ENCODE measurements at regions not wholly inside any gene's neighbourhood (a gene's known extent, or its start where the extent isn't known, plus 50 kb on each side); places are given as distances from the start of the nearest gene placed in this dataset.

DNA sequence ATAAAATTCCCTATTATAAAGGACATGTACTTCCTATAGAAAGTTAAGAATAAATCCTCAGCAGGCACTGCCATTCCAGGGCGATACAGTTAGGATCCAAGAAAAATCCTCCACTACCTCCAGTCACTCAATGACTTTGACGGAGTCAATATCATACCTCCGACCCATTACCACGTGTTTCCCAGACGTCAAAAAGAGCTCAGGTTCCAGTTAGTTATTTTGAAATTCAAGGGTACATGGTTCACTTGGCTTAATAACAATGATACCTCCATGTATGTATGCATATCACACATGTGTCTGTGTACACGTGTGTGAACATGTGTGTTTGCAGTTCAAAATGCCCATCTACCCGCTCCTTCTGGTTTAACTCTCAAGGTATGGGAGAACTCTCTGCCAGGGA is 189.2 kb downstream of the SHANK2 start:
- H3K4me3 ChIP-seq = no peak overlapping the region
- H3K36me3 ChIP-seq = no peaks in the 10 kb centered on the region
- no peaks in the 10 kb centered on the region for H3K4me1 ChIP-seq
- no peak for DNase-seq
- no peak overlapping the region for H3K27ac ChIP-seq
- H3K27me3 ChIP-seq = no peaks in the 10 kb centered on the region
- TF ChIP-seq, protein P1, sequence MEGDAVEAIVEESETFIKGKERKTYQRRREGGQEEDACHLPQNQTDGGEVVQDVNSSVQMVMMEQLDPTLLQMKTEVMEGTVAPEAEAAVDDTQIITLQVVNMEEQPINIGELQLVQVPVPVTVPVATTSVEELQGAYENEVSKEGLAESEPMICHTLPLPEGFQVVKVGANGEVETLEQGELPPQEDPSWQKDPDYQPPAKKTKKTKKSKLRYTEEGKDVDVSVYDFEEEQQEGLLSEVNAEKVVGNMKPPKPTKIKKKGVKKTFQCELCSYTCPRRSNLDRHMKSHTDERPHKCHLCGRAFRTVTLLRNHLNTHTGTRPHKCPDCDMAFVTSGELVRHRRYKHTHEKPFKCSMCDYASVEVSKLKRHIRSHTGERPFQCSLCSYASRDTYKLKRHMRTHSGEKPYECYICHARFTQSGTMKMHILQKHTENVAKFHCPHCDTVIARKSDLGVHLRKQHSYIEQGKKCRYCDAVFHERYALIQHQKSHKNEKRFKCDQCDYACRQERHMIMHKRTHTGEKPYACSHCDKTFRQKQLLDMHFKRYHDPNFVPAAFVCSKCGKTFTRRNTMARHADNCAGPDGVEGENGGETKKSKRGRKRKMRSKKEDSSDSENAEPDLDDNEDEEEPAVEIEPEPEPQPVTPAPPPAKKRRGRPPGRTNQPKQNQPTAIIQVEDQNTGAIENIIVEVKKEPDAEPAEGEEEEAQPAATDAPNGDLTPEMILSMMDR (IDR thresholded peaks at IDR 0.05) = no peak
- TF ChIP-seq POLR2A (IDR thresholded peaks at IDR 0.05) = no peak
- no peaks in the 10 kb centered on the region for H3K9me3 ChIP-seq

DNA sequence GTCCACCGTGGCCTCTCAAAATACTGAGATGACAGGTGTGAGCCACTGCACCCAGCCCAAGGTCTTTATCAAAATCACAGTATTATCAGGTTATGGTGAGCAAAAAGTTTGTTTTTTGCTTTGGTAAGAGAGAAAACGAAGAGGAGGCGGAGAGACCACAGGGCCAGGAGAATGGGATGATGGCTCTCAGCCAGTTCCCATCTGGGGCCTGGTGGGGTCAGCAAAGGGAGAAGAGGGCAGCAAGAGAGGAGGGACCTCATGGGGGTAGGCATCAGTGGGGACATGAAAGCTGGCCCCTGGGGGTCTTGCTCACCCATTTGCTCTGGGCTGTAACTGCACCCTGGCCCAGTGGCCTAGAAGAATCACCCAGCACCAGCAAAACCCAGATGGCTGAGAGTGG is 190.2 kb downstream of the SHANK2 start:
- Histone ChIP-seq H3K4me3 (no peak overlapping the region), H3K9me3 (no peaks in the 10 kb centered on the region), H3K27me3 (no peaks in the 10 kb centered on the region), H3K36me3 (no peaks in the 10 kb centered on the region), H3K27ac (no peak overlapping the region), H3K4me1 (no peaks in the 10 kb centered on the region)
- no peak for TF ChIP-seq POLR2A (IDR thresholded peaks at IDR 0.05)
- TF ChIP-seq, protein P1 (IDR thresholded peaks at IDR 0.05) = no peak
- DNase-seq = no peak

DNA sequence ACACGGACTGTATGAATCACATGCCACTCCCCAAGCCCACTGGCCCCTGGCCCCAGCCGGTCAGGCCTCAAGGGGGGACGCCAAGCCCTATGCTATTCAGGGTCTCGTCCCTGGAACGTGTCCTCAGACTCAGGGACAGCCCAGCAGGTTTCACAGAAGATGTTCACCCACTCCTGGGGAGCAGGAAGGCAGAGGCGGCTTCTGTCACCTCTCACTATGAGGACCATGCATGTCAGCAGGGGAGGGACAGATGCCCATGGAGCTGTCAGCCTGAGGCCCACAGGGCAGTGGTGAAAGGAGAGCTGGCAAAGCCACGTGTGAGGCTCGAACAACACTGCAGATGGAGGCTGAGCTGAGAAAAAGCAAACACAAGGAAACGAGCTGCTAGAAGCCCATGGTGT is 192.0 kb downstream of the SHANK2 start:
- H3K27me3 ChIP-seq = no peaks in the 10 kb centered on the region
- no peaks in the 10 kb centered on the region for H3K4me1 ChIP-seq
- H3K9me3 ChIP-seq = no peaks in the 10 kb centered on the region
- no peak overlapping the region for H3K27ac ChIP-seq
- H3K36me3 ChIP-seq = no peaks in the 10 kb centered on the region
- no peak for DNase-seq
- TF ChIP-seq POLR2A (IDR thresholded peaks at IDR 0.05) = no peak
- TF ChIP-seq, protein P1 (IDR thresholded peaks at IDR 0.05) = no peak
- H3K4me3 ChIP-seq = no peak overlapping the region

DNA sequence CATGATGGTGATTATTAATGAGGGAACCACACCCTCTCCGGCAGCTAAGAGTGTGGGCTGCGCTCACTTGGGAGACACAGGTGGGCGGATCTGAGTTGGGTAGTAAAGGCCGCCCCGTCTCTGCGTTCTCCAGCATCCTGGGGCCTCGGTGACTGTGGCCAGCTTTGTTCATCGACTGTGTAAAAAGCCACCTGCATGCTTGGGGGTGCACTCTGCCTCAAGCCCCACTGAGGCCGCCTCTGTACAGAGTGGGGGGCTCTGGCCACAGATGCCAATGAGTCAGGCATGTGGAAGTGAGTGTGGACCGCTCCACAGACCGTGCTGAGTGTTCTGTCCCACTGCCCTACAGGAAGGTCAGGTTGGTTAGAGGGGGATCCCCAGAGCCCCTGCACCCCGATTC is 192.7 kb downstream of the SHANK2 start:
- H3K27me3 ChIP-seq = no peaks in the 10 kb centered on the region
- H3K4me3 ChIP-seq = no peak overlapping the region
- DNase-seq = no peak
- no peaks in the 10 kb centered on the region for H3K9me3 ChIP-seq
- no peaks in the 10 kb centered on the region for H3K36me3 ChIP-seq
- no peaks in the 10 kb centered on the region for H3K4me1 ChIP-seq
- H3K27ac ChIP-seq = no peak overlapping the region
- TF ChIP-seq POLR2A (IDR thresholded peaks at IDR 0.05) = no peak

DNA sequence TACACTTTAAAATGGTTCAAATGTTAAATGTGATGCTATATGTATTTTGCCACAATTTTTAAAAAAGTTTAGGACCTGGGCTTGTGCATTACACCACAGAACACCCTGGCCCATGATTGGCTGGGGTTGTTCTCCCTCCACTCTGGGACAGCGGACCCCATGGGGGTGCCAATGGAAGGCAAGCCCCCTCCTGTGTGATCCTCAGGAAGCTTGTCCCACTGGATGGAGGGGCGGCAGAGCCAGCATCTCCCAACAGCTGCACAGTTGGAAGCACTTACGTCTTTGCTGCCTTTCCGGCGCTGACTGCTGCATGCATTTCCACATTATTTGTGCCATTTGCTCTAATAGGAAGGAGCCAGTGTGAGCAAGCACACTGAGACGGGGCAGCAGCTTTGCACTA is 196.5 kb downstream of the SHANK2 start:
- TF ChIP-seq POLR2A (IDR thresholded peaks at IDR 0.05) = no peak
- TF ChIP-seq, protein P1 (IDR thresholded peaks at IDR 0.05) = no peak
- H3K27me3 ChIP-seq = no peaks in the 10 kb centered on the region
- DNase-seq = no peak
- no peaks in the 10 kb centered on the region for H3K36me3 ChIP-seq
- H3K27ac ChIP-seq = no peak overlapping the region
- no peak overlapping the region for H3K4me3 ChIP-seq
- no peaks in the 10 kb centered on the region for H3K9me3 ChIP-seq
- no peaks in the 10 kb centered on the region for H3K4me1 ChIP-seq
